IMR-90 (cell line): ENCODE measurements at regions not wholly inside any gene's neighbourhood (a gene's known extent, or its start where the extent isn't known, plus 50 kb on each side); places are given as distances from the start of the nearest gene placed in this dataset.

Experiments used
- ATAC-seq: fragments of 200-7000 bp; cut with Tn5 transposase; 2 replicates; pipeline ENCODE4 v1.9.1; 2020; ENCODE audit warnings: low read depth, mild to moderate bottlenecking, moderate library complexity
- BruUV-seq: library from RNA; stranded (reverse); fragments of 400-500 nt; replicated peaks from 2 replicates; lab custom pipeline; 2021; lab: Mats Ljungman, UMichigan
- CTCF ChIA-PET: fragments of 300-600 bp; formaldehyde crosslinking; extraction: SDS; loops from one replicate; lab custom pipeline; 2021; ENCODE audit warnings: antibody characterized with exemption; lab: Yijun Ruan, JAX
- POLR2A ChIA-PET: fragments of 300-600 bp; sonication (Branson Sonifier 250); formaldehyde crosslinking; loops from one replicate; lab custom pipeline; 2022; ENCODE audit warnings: antibody characterized with exemption; ENCODE audit not compliant: unreplicated experiment; lab: Charles Lee
- DNase-seq: peaks from one replicate; pipeline ENCODE4 v3.0.0; 2013
- H2AFZ ChIP-seq: replicated peaks from 2 replicates; pipeline ENCODE3; 2013; ENCODE audit warnings: low read length, mild to moderate bottlenecking; ENCODE audit not compliant: poor library complexity
- H2AK5ac ChIP-seq: 2 replicates; pipeline ENCODE4 v1.6.1; 2013; ENCODE audit warnings: low read depth, low read length, inconsistent platforms
- H2AK9ac ChIP-seq: replicated peaks from 2 replicates; pipeline ENCODE3; 2013; ENCODE audit warnings: mild to moderate bottlenecking, low read depth, low read length, moderate library complexity; ENCODE audit not compliant: poor library complexity
- H2BK120ac ChIP-seq: 2 replicates; pipeline ENCODE4 v1.6.1; 2013; ENCODE audit warnings: low read depth, low read length, inconsistent platforms
- H2BK15ac ChIP-seq: 3 replicates; pipeline ENCODE4 v1.6.1; 2013; ENCODE audit warnings: low read depth, low read length, inconsistent platforms
- H2BK20ac ChIP-seq: 2 replicates; pipeline ENCODE4 v1.6.1; 2013; ENCODE audit warnings: low read depth, mild to moderate bottlenecking, inconsistent platforms, low read length, moderate library complexity
- H2BK5ac ChIP-seq: 2 replicates; pipeline ENCODE4 v1.6.1; 2013; ENCODE audit warnings: mild to moderate bottlenecking, low read depth, low read length, inconsistent platforms; ENCODE audit not compliant: poor library complexity, severe bottlenecking
- H3K14ac ChIP-seq: replicated peaks from 2 replicates; pipeline ENCODE4 v1.6.1; 2013; ENCODE audit warnings: low read depth, low read length, inconsistent platforms
- H3K18ac ChIP-seq: 2 replicates; pipeline ENCODE4 v1.6.1; 2013; ENCODE audit warnings: low read depth, low read length, control low read depth
- H3K23ac ChIP-seq: 2 replicates; pipeline ENCODE4 v1.6.1; 2013; ENCODE audit warnings: low read depth, low read length, inconsistent platforms
- H3K27ac ChIP-seq: 2 replicates; pipeline ENCODE4 v1.5.1; 2013; ENCODE audit warnings: mild to moderate bottlenecking, control low read depth, low read length; ENCODE audit not compliant: insufficient read depth
- H3K27me3 ChIP-seq: 2 replicates; pipeline ENCODE4 v1.6.1; 2013; ENCODE audit warnings: low read length; ENCODE audit not compliant: control insufficient read depth, insufficient read depth
- H3K36me3 ChIP-seq: 2 replicates; pipeline ENCODE4 v1.6.1; 2013; ENCODE audit warnings: low read length, mixed read lengths; ENCODE audit not compliant: control insufficient read depth, insufficient read depth
- H3K4ac ChIP-seq: 2 replicates; pipeline ENCODE4 v1.6.1; 2013; ENCODE audit warnings: low read depth, low read length, inconsistent platforms
- H3K4me1 ChIP-seq: 2 replicates; pipeline ENCODE4 v1.6.1; 2013; ENCODE audit warnings: low read length, mixed read lengths; ENCODE audit not compliant: control insufficient read depth, insufficient read depth
- H3K4me2 ChIP-seq: 2 replicates; pipeline ENCODE4 v1.6.1; 2013; ENCODE audit warnings: low read depth, mild to moderate bottlenecking, control low read depth, low read length, moderate library complexity
- H3K4me3 ChIP-seq: 2 replicates; pipeline ENCODE4 v1.5.1; 2013; ENCODE audit warnings: low read depth, mild to moderate bottlenecking, control low read depth, low read length, moderate library complexity; ENCODE audit not compliant: insufficient read depth
- H3K56ac ChIP-seq: 2 replicates; pipeline ENCODE4 v1.6.1; 2013; ENCODE audit warnings: low read length, inconsistent platforms; ENCODE audit not compliant: insufficient read depth; ENCODE audit errors: extremely low read depth
- H3K79me1 ChIP-seq, 2 experiments: 2 replicates each; pipeline ENCODE4 v1.6.1; 2013; ENCODE audit warnings: low read length in 2 of 2, inconsistent platforms in 1 of 2, low read depth in 1 of 2
- H3K9ac ChIP-seq: 2 replicates; pipeline ENCODE4 v1.6.1; 2013; ENCODE audit warnings: low read depth, low read length, control low read depth
- H3K9me1 ChIP-seq: 2 replicates; pipeline ENCODE4 v1.6.1; 2013; ENCODE audit warnings: low read length, inconsistent platforms; ENCODE audit not compliant: insufficient read depth
- H3K9me3 ChIP-seq: 2 replicates; pipeline ENCODE4 v1.6.1; 2013; ENCODE audit warnings: low read length; ENCODE audit not compliant: control insufficient read depth, insufficient read depth
- H4K20me1 ChIP-seq: 2 replicates; pipeline ENCODE4 v1.6.1; 2013; ENCODE audit warnings: low read length, inconsistent platforms; ENCODE audit not compliant: insufficient read depth
- H4K5ac ChIP-seq: 2 replicates; pipeline ENCODE4 v1.6.1; 2013; ENCODE audit warnings: mild to moderate bottlenecking, low read depth, low read length, control low read depth
- H4K8ac ChIP-seq, 2 experiments: 2 replicates each; pipeline ENCODE4 v1.6.1; 2013; ENCODE audit warnings: low read depth in 2 of 2, low read length in 2 of 2, control low read depth in 1 of 2, inconsistent platforms in 1 of 2
- H4K91ac ChIP-seq: 2 replicates; pipeline ENCODE4 v1.6.1; 2013; ENCODE audit warnings: low read depth, low read length, inconsistent platforms; ENCODE audit not compliant: insufficient read depth
- CEBPB ChIP-seq: IDR thresholded peaks from 2 replicates; pipeline ENCODE4 v1.6.1; 2012; ENCODE audit warnings: low read depth, low read length, improper control_type of control experiment
- CHD1 ChIP-seq: IDR thresholded peaks from 2 replicates; pipeline ENCODE4 v1.6.1; 2012; ENCODE audit warnings: low read depth, low read length, improper control_type of control experiment
- MXI1 ChIP-seq: IDR thresholded peaks from 2 replicates; pipeline ENCODE4 v1.6.1; 2012; ENCODE audit warnings: low read depth, mild to moderate bottlenecking, low read length, moderate library complexity, borderline replicate concordance
- POLR2A ChIP-seq: IDR thresholded peaks from 2 replicates; pipeline ENCODE4 v1.6.1; 2012; ENCODE audit warnings: mild to moderate bottlenecking, low read depth, low read length
- RAD21 ChIP-seq: IDR thresholded peaks from 2 replicates; pipeline ENCODE4 v1.6.1; 2012; ENCODE audit warnings: low read length, improper control_type of control experiment
- WGBS, 2 experiments: methylation state at CpG; one replicate each; pipeline versions ENCODE4 v1.1.5 to v1.1.7; 2013; ENCODE audit warnings: missing lambda C conversion rate in 2 of 2; ENCODE audit not compliant: insufficient read length in 1 of 2; ENCODE audit errors: extremely low coverage in 2 of 2; 5-methylcytosine and 5-hydroxymethylcytosine counted together
- dilution Hi-C: fragments of 300-500 bp; cut with HindIII; formaldehyde crosslinking; loops from one replicate; pipeline ENCODE4 v1.14.3; 2018; ENCODE audit warnings: low sequenced_read_pairs; ENCODE audit not compliant: unreplicated experiment
- in situ Hi-C: fragments of 300-500 bp; cut with MboI; formaldehyde crosslinking; loops from 3 replicates; pipeline ENCODE4 v1.14.3; 2019; ENCODE audit warnings: low sequenced_read_pairs, inconsistent platforms, mixed read lengths
- intact Hi-C: fragments of 100-400 bp; cut with micrococcal nuclease; formaldehyde crosslinking; loops from 2 replicates; pipeline ENCODE4 v1.10.0; 2022

- ATAC-seq, result no peak
Observed at GRCh38 chr1:194512957-194513356, 1326.5 kb upstream of the B3GALT2 start.

More at GRCh38 chr1:194512957-194513356, 1326.5 kb upstream of the B3GALT2 start:
- H3K56ac ChIP-seq, result peak overlapping the region; percentile 25; the same call in 1 of the 2 replicates
- H3K4me2 ChIP-seq, result no peak overlapping the region
- no CpG with 5 or more reads among the region's 3 CpGs for WGBS, 2 experiments
- no peak overlapping the region for H4K8ac ChIP-seq
- CTCF ChIA-PET, result no interaction called here
- no peaks in the 10 kb centered on the region for H4K20me1 ChIP-seq
- intact Hi-C loops (no loop called here), in situ Hi-C loops (no loop called here), dilution Hi-C loops (no loop called here)
- TF ChIP-seq MXI1 (no peak), POLR2A (no peak), CHD1 (no peak), CEBPB (no peak), RAD21 (no peak)
- H2BK15ac ChIP-seq, result no peak overlapping the region
- POLR2A ChIA-PET, result no interaction called here
- no peaks in the 10 kb centered on the region for H3K9me1 ChIP-seq
- no peaks in the 10 kb centered on the region for H3K27me3 ChIP-seq
- H3K4me1 ChIP-seq, result no peaks in the 10 kb centered on the region
- no peak overlapping the region for H3K23ac ChIP-seq
- no peaks in the 10 kb centered on the region for H3K36me3 ChIP-seq
- H3K9me3 ChIP-seq, result peaks cover 8% of the 10 kb centered on the region
- H2AK5ac ChIP-seq, result no peak overlapping the region
- no peak overlapping the region for H2AK9ac ChIP-seq
- no peak overlapping the region for H3K4me3 ChIP-seq
- H2BK20ac ChIP-seq, result no peak overlapping the region
- H2BK5ac ChIP-seq, result no peak overlapping the region
- no peak overlapping the region for H3K27ac ChIP-seq
- BruUV-seq, result no TSS peak
- H4K91ac ChIP-seq, result no peak overlapping the region
- no peak overlapping the region for H3K14ac ChIP-seq
- no peak overlapping the region for H3K9ac ChIP-seq
- no peak overlapping the region for H3K4ac ChIP-seq
- no peak overlapping the region for H3K18ac ChIP-seq
- no peak overlapping the region for H4K5ac ChIP-seq
- H3K79me1 ChIP-seq, result no peaks in the 10 kb centered on the region
- peak; percentile 53 for DNase-seq
- H2AFZ ChIP-seq, result no peak overlapping the region
- no peak overlapping the region for H2BK120ac ChIP-seq
